ENCODE measurements at regions not wholly inside any gene's neighbourhood (a gene's known extent, or its start where the extent isn't known, plus 50 kb on each side); places are given as distances from the start of the nearest gene placed in this dataset.

DNA sequence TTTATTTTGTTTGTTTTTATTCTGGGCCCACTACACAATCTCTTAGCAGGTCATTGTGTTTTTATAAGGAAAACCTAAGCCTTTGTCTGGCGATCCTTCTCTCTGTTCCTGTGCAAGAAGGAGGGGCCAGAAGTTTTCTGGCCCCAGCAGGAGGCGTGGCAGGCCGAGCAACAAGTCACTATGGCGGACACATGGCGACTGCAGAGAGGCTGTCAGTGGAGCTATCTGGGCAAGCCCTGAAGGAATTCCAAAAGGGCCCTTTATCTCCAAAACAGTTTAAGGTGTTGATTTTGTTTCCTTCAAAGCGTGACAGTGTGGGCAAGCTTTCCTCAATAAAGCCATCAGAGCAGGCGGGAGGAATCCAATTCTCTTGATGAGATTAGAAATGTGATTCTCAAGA lies 118.8 kb upstream of the CTAGE1 start:
- TF ChIP-seq POLR2A (IDR thresholded peaks at IDR 0.05): no peak
- TF ChIP-seq, protein P1, sequence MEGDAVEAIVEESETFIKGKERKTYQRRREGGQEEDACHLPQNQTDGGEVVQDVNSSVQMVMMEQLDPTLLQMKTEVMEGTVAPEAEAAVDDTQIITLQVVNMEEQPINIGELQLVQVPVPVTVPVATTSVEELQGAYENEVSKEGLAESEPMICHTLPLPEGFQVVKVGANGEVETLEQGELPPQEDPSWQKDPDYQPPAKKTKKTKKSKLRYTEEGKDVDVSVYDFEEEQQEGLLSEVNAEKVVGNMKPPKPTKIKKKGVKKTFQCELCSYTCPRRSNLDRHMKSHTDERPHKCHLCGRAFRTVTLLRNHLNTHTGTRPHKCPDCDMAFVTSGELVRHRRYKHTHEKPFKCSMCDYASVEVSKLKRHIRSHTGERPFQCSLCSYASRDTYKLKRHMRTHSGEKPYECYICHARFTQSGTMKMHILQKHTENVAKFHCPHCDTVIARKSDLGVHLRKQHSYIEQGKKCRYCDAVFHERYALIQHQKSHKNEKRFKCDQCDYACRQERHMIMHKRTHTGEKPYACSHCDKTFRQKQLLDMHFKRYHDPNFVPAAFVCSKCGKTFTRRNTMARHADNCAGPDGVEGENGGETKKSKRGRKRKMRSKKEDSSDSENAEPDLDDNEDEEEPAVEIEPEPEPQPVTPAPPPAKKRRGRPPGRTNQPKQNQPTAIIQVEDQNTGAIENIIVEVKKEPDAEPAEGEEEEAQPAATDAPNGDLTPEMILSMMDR (IDR thresholded peaks at IDR 0.05): no peak

All from lower leg skin (tissue), 3 donors.